ENCODE measurements at regions not wholly inside any gene's neighbourhood (a gene's known extent, or its start where the extent isn't known, plus 50 kb on each side); places are given as distances from the start of the nearest gene placed in this dataset.
A peak's percentile ranks its signal among the peaks of the same experiment; 100 is the strongest.

DNA sequence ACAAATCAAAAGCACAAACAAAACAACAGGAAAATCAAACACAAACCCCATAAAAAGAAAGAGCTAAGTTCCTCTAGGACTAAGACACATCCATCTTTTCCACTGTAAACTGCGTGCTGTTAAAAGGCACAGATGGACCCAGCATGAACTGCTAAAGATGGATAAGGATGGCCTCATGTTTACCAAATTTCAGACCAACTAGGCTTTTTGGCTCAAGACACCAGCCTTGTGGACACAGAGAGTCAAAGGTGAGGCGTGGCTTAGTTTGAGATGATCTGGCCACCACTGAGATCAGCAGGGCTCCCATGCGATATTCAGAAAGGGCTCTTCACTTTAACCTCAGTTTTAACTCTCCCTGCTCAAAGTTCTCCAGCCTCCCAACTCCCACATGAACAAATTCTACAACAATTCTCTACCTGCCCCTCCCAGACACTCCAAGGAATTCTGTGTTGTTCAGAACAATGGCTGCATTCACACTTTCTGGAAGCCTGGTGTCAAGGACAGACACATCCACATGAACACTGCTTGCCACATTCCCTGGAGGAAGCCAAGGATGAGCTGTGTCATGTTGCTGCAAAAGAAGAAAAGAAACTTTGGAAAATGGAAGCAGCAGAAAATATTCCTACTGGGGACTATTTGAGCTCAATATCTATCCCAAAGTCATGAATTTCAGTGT, 198.4 kb upstream of the LRRN1 start:
- H3K9me3 Mint-ChIP-seq: peaks cover 12 to 14% of the 10 kb centered on the region in 2 donors
- ATAC-seq (replicated peaks): no peak
- no peaks in the 10 kb centered on the region for H3K27me3 Mint-ChIP-seq
- H3K4me3 Mint-ChIP-seq: no peak overlapping the region
- H3K4me1 Mint-ChIP-seq (ENCODE audit: low read depth in 2 of 2): no peaks in the 10 kb centered on the region
- no peak overlapping the region for H3K27ac Mint-ChIP-seq
- no peaks in the 10 kb centered on the region for H3K36me3 Mint-ChIP-seq (ENCODE audit: insufficient read depth)
- no peak for DNase-seq

DNA sequence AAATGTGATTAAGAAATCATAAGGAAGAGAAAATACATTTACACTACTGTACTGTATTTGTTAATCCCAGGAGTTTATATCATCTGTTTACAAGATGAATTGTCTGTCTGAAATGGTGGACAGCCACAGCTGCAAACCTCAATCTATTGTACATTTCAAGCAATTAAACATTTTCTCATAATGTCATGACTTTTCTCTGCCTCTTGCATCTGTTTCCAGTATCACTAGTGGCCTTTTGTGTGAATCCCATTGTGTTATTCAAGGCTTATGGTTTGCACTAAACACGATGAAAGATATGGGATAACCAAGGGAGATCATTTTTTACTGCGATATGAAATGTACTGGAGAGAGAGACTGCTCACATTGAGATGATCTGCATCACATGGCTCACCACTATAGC, 200.2 kb upstream of the LRRN1 start:
- no peak overlapping the region for H3K4me3 Mint-ChIP-seq
- H3K9me3 Mint-ChIP-seq: peaks cover 8 to 10% of the 10 kb centered on the region in 2 donors
- H3K27me3 Mint-ChIP-seq: no peaks in the 10 kb centered on the region
- H3K4me1 Mint-ChIP-seq (ENCODE audit: low read depth in 2 of 2): no peaks in the 10 kb centered on the region
- ATAC-seq (replicated peaks): no peak
- H3K27ac Mint-ChIP-seq: no peak overlapping the region
- DNase-seq: no peak
- H3K36me3 Mint-ChIP-seq (ENCODE audit: insufficient read depth): no peaks in the 10 kb centered on the region

DNA sequence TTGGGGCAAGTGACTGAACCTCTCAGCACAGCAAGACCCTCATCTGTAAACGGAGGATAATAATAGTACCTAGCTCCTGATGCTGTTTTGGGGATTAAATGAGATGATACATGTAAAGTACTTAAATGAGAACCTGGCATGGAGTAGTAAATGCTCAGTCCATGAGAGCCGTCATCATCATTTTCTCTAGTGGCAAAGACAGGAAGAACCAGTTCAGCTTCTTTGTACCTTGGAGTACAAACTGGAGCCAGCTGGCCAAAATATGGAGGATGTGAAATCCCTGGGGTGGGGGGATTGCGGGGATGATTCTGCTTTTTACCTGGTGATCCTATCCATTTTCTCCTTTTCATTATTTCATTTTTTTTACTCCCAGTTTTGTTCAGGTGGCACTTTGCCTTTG, 204.2 kb upstream of the LRRN1 start:
- H3K9me3 Mint-ChIP-seq: peaks cover 6 to 8% of the 10 kb centered on the region in 2 donors
- H3K36me3 Mint-ChIP-seq (ENCODE audit: insufficient read depth): no peaks in the 10 kb centered on the region
- no peaks in the 10 kb centered on the region for H3K27me3 Mint-ChIP-seq
- ATAC-seq (replicated peaks) (no peak), DNase-seq (no peak)
- no peak overlapping the region for H3K27ac Mint-ChIP-seq
- no peaks in the 10 kb centered on the region for H3K4me1 Mint-ChIP-seq (ENCODE audit: low read depth in 2 of 2)
- no peak overlapping the region for H3K4me3 Mint-ChIP-seq

DNA sequence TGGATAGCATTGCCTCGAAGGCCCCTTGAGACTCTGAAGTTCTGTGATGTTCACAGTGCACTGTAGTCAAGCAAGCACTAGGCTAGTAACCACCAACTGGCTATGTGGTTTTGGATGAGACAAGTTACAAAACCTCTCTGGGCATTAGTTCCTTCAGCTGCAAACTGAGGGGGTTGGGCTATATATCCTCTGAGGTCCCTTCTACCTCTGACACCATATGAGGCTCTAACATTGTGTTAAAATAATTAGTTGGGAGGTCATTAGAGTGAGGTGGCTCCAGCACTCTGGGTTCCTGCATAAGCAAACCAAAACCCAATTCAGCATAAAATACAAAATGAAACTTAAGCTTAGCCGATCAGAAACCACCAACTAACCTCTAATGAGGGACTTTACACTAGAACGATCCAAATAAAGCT, 209.5 kb upstream of the LRRN1 start:
- Mint-ChIP-seq H3K27me3 (no peaks in the 10 kb centered on the region), H3K4me1 (ENCODE audit: low read depth in 2 of 2) (no peaks in the 10 kb centered on the region), H3K9me3 (peaks cover 0 to 6% of the 10 kb centered on the region in 2 donors), H3K4me3 (no peak overlapping the region), H3K27ac (no peak overlapping the region), H3K36me3 (ENCODE audit: insufficient read depth) (no peaks in the 10 kb centered on the region)
- DNase-seq (no peak), ATAC-seq (replicated peaks) (no peak)

DNA sequence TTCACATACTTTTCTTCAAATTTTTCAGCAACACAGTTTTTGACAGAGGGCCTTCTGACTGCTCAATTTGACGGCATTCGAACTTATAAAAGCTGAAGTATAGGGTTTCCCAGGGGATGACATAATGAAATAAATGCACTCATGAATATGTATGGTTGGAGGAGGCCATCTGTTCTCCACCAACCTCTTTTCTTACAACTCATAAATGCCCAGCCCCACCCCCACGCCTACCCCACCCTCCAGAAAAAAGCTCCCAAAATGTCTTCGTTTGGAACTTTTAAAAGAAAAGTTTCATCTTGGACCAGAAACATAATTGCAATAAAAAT, 211.6 kb upstream of the LRRN1 start:
- H3K4me3 Mint-ChIP-seq: no peak overlapping the region
- DNase-seq (no peak), ATAC-seq (replicated peaks) (no peak)
- H3K27me3 Mint-ChIP-seq: no peaks in the 10 kb centered on the region
- H3K9me3 Mint-ChIP-seq: peaks cover 0 to 7% of the 10 kb centered on the region in 2 donors
- H3K4me1 Mint-ChIP-seq (ENCODE audit: low read depth in 2 of 2): no peaks in the 10 kb centered on the region
- no peak overlapping the region for H3K27ac Mint-ChIP-seq
- no peaks in the 10 kb centered on the region for H3K36me3 Mint-ChIP-seq (ENCODE audit: insufficient read depth)

DNA sequence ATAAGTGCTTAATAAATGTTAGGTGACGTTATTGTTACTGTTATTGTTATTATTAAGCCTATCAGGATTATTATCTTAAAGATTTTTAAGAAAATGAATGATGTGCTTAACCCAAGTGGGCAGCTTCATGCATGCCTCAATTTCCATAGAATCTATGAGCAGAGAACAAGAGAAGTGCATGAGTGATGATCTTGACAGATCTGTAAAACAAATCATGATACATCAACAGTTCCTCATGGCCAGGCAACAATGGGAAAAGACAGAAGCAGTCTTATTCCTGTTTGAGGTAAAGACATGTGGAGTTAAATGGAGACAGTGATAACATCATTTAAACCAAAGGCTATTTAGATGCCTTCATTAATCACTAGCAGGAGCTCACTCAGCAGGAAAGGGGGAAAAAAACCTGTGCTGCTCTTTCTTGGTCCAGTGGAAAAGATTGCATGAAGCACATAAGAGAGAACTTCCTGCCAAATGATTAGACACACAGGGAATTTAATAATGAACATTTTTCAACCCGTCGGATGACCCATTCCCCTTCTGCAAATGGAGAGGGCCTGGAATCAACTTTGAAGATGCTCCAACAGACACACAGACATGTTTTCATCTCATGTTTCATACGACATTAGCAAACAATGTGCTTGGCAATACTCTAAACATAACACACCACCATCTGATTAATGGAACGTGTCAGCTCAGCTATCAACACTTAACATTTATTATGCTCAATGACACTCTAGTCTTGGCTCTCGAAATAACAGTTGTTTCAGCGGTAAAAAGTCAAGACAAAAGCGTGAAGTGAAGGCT, 212.2 kb upstream of the LRRN1 start:
- DNase-seq (no peak), ATAC-seq (replicated peaks) (no peak)
- Mint-ChIP-seq H3K27ac (no peak overlapping the region), H3K9me3 (peaks cover 0 to 8% of the 10 kb centered on the region in 2 donors), H3K4me3 (no peak overlapping the region), H3K4me1 (ENCODE audit: low read depth in 2 of 2) (no peaks in the 10 kb centered on the region), H3K27me3 (no peaks in the 10 kb centered on the region), H3K36me3 (ENCODE audit: insufficient read depth) (no peaks in the 10 kb centered on the region)

DNA sequence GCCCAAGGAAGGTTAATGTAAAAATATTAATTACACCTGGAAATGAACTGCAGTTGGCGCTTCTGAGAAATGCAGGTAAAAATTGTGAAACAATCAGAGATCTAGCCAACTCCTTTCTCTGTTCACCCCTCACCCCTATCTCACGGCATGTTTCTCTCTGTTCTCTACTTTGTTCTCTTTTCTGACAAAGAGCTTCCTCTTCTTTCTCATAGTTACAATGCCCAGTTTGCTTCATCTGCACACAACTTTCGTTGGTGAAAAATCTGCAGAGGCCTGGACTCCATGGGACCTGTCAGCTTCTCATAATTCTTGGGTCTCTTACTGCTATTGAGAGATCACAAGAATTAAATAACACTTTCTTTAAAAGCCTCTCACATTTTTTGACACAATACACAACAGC, 212.9 kb upstream of the LRRN1 start:
- no peak overlapping the region for H3K4me3 Mint-ChIP-seq
- H3K9me3 Mint-ChIP-seq: peaks cover 0 to 4% of the 10 kb centered on the region in 2 donors
- H3K36me3 Mint-ChIP-seq (ENCODE audit: insufficient read depth): no peaks in the 10 kb centered on the region
- H3K27ac Mint-ChIP-seq: no peak overlapping the region
- H3K27me3 Mint-ChIP-seq: no peaks in the 10 kb centered on the region
- ATAC-seq (replicated peaks): no peak
- no peaks in the 10 kb centered on the region for H3K4me1 Mint-ChIP-seq (ENCODE audit: low read depth in 2 of 2)
- DNase-seq: no peak

DNA sequence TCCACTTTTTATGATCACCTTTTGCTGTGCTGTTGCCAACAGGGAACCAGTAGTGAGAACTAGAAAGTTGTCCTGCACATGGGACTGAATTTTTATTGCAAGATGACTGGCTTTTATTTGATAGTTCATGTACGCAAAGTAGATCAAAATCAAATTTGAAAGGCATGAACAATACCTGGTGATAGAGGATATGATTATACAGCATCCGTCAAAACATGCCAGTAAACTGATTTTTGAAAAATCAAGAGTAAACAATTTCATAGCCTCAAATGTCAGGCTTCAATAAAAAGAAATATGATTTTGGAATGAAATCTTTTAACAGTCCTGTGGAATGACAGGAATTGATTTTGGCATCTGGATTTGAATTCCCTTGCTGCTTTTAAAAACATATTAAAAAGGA, 219.6 kb upstream of the LRRN1 start:
- H3K9me3 Mint-ChIP-seq: peaks cover 8 to 13% of the 10 kb centered on the region in 2 donors
- ATAC-seq (replicated peaks) (no peak), DNase-seq (no peak)
- H3K27me3 Mint-ChIP-seq: no peaks in the 10 kb centered on the region
- H3K36me3 Mint-ChIP-seq (ENCODE audit: insufficient read depth): no peaks in the 10 kb centered on the region
- H3K27ac Mint-ChIP-seq: no peak overlapping the region
- no peak overlapping the region for H3K4me3 Mint-ChIP-seq
- no peaks in the 10 kb centered on the region for H3K4me1 Mint-ChIP-seq (ENCODE audit: low read depth in 2 of 2)

DNA sequence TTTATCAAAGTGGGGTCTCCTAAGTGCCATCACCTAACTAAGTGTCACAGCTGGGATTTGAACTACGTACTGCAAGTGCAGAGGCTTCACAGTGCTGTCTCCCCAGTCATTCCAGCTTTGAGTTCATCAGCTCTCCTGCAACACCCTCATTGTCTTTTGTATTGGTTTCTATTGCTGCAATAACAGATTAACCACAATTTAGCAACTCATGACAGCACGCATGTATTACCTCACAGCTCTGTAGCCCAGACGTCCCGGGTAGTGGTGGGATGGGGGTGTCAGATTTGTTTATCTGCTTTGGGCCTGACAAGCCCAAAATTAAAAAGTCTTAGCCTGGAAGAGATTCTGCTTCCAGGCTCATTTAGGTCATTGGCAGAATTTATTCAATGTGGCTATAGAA, 220.5 kb upstream of the LRRN1 start:
- Mint-ChIP-seq H3K9me3 (peaks cover 8 to 13% of the 10 kb centered on the region in 2 donors), H3K27me3 (no peaks in the 10 kb centered on the region), H3K36me3 (ENCODE audit: insufficient read depth) (no peaks in the 10 kb centered on the region), H3K27ac (no peak overlapping the region), H3K4me1 (ENCODE audit: low read depth in 2 of 2) (no peaks in the 10 kb centered on the region), H3K4me3 (no peak overlapping the region)
- DNase-seq (no peak), ATAC-seq (replicated peaks) (peak; percentile 17)

DNA sequence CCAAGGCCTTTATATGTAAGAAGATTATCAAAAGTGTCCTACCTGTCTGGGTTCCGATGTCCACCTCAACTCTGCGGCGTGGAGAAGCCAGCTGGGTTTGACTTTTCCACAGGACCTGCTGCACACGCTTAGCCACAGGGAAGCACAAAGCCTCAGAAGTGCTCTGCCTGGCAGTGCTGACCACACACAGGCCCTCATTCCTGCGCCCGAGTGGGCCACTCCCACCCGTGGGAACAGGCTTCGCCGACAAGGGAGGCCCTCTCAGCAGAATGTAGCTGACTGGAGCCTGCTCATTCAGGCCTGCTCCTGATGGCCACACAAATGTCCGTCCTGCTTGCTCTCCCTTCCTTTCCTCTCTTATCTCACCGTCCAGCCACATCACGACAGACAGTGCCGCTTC, 221.4 kb upstream of the LRRN1 start:
- Mint-ChIP-seq H3K36me3 (ENCODE audit: insufficient read depth) (no peaks in the 10 kb centered on the region), H3K4me1 (ENCODE audit: low read depth in 2 of 2) (no peaks in the 10 kb centered on the region), H3K9me3 (peaks cover 8 to 13% of the 10 kb centered on the region in 2 donors), H3K27me3 (no peaks in the 10 kb centered on the region), H3K4me3 (no peak overlapping the region), H3K27ac (no peak overlapping the region)
- ATAC-seq (replicated peaks) (no peak), DNase-seq (no peak)

DNA sequence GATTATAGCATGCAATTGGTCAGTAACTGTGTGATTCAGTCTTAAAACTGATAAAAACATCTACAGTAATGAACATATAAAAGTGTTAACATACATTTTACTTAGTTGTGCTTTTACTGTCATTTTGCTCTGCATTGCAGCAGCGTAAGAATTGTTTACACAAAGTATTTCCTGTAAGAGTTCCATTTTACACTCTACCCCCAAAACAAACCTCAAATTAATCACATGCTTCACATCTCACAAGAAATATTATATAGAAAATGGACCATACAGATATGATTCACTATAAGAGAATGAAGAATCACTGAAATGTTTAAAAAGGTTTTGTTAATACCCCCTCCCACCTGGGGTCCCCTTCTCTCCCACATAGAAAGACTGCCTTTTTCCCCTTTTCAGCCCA, 225.9 kb upstream of the LRRN1 start:
- Mint-ChIP-seq H3K27ac (no peak overlapping the region), H3K9me3 (peaks cover 8 to 11% of the 10 kb centered on the region in 2 donors), H3K36me3 (ENCODE audit: insufficient read depth) (no peaks in the 10 kb centered on the region), H3K4me1 (ENCODE audit: low read depth in 2 of 2) (no peaks in the 10 kb centered on the region), H3K27me3 (no peaks in the 10 kb centered on the region), H3K4me3 (no peak overlapping the region)
- ATAC-seq (replicated peaks): no peak
- no peak for DNase-seq

DNA sequence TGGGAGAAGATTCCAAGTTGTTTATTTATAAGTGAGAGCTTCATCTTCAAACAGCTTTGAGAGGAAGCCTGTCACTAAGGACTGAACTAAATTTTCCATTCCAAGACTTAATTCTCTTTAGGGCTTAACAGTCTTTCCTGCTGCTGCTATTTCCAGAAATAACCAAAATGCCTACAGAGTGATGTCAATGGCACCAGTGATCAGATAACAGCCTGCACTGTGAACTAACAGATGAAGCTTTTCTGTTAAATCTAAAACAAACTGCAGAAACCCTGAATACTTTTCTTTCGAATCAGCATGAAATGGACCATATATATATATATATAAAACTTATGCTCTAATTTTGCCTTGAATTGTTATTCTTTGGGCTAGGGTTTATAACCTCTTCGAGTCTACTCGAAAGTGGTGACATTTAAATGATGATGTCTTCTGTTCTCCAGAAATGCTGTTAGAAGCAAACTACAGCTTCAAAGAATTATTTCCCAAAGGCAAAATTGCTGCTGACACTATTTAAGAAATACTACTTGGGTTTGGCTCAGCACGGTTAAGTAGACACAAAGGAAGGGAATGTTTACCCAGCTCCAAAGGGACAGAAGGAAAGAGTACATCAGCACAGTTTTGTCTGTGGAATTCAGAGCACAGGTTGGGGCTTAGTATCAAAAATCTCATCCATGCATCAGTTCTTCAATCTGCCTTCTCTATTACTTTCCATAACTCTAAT, 238.5 kb upstream of the LRRN1 start:
- Mint-ChIP-seq H3K4me1 (ENCODE audit: low read depth in 2 of 2) (no peaks in the 10 kb centered on the region), H3K4me3 (no peak overlapping the region)

DNA sequence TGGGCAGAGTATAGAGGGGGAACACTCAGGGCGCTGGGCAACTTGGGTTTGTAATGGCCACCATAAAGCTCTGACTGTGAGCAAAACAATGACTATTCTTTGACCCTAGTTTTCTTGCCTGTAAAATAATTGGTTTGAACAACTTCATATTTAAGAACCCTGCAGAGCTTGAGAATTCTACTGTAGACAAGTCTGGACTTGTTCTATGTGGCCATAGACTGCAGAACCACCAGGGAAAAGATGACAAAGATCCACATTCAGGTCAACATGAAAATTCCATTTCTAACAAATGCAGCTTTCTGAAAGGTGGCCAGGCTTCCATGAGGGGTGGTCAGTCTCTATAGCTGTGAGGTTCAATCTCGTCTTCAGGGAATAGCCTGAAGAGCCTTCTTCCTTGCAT, 239.4 kb upstream of the LRRN1 start:
- Mint-ChIP-seq H3K4me1 (ENCODE audit: low read depth in 2 of 2) (no peaks in the 10 kb centered on the region), H3K9me3 (peaks cover 5 to 10% of the 10 kb centered on the region in 2 donors), H3K27me3 (no peaks in the 10 kb centered on the region), H3K27ac (no peak overlapping the region), H3K36me3 (ENCODE audit: insufficient read depth) (no peaks in the 10 kb centered on the region), H3K4me3 (no peak overlapping the region)
- ATAC-seq (replicated peaks) (no peak), DNase-seq (no peak)

More for the DNA sequence above, 238.5 kb upstream of the LRRN1 start:
- no peak overlapping the region for H3K27ac Mint-ChIP-seq
- DNase-seq: no peak
- peaks cover 5 to 10% of the 10 kb centered on the region in 2 donors for H3K9me3 Mint-ChIP-seq
- no peak for ATAC-seq (replicated peaks)
- no peaks in the 10 kb centered on the region for H3K27me3 Mint-ChIP-seq
- no peaks in the 10 kb centered on the region for H3K36me3 Mint-ChIP-seq (ENCODE audit: insufficient read depth)

DNA sequence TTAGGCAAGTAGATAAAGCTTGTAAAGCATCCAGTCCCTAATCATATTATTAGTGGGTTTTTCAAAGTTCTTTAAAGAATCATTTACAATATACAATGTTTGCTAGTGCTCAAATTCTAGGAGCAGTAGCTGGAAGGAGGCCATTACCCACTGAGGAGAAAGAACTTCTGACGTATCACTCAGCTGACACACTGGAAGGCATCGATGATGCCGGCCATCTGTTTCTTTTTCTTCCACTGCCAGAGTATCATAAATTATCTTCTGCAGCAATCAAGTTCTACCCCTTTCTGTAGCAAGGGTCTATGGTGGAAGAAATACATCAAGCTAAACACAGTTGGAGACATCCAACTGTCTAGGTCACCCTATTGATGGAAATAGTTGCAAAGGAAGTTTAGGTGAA, 243.2 kb upstream of the LRRN1 start:
- H3K27ac Mint-ChIP-seq: no peak overlapping the region
- no peak for DNase-seq
- no peak for ATAC-seq (replicated peaks)
- no peaks in the 10 kb centered on the region for H3K4me1 Mint-ChIP-seq (ENCODE audit: low read depth in 2 of 2)
- H3K4me3 Mint-ChIP-seq: no peak overlapping the region
- peaks cover 5 to 10% of the 10 kb centered on the region in 2 donors for H3K9me3 Mint-ChIP-seq
- H3K36me3 Mint-ChIP-seq (ENCODE audit: insufficient read depth): no peaks in the 10 kb centered on the region
- no peaks in the 10 kb centered on the region for H3K27me3 Mint-ChIP-seq

All from effector memory CD8-positive, alpha-beta T cell (primary cell).